GM12801 (cell line): ENCODE measurements at regions not wholly inside any gene's neighbourhood (a gene's known extent, or its start where the extent isn't known, plus 50 kb on each side); places are given as distances from the start of the nearest gene placed in this dataset.

Experiments used
- CTCF ChIP-seq: IDR thresholded peaks from one replicate; pipeline ENCODE4 v1.5.1; 2011; ENCODE audit warnings: control low read depth; ENCODE audit not compliant: insufficient read length; ENCODE audit errors: extremely low read depth

- no peak for TF ChIP-seq CTCF
Observed at GRCh38 chr1:30034627-30035521, 688.5 kb downstream of the MATN1 start.

GRCh38 chr1:30034105-30034626 lies 689.2 kb downstream of the MATN1 start:
- no peak for TF ChIP-seq CTCF

DNA sequence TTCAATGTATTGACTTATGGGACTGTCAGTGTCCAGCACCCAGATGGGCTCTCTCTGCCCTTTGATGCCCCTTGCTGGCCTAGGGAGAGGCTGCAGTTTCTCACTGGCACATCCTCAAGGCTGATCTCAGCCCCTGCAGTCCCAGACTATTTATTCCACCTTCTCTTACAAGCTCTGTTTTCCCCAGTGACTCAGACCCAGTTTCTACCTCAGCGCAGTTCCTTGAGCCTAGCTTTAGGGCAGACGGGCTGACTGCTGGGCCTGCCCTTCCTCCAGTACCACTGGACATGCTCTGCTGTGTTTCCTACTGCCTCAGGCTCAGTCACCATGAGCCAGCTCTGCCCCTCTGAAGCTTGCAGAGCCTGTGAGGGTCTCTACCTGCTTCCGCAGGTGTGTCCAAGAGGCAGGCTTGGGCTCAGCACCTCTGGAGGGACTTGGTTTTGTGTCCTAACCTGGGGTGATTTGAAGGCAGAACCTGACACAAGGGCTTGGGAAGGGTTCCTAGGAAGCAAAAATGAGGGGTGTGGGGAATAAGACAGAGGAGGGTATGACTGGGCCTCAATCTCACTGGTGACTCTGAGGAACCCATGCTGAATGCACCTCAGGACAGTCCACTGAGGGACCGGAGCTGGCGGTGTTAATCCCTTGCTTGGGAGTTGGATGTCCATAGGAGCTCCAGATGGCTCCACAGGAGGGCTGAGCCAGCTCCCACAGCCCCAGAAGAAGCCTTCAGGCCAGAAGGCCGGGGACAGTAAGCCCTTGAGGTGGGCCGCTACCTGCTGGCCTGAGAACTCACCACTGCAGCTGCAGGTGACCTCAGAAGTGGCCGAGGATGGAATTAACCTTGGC lies 689.9 kb downstream of the MATN1 start:
- TF ChIP-seq CTCF, result no peak

- no peak for TF ChIP-seq CTCF
Observed at GRCh38 chr1:30032302-30032701, 691.1 kb downstream of the MATN1 start.

DNA sequence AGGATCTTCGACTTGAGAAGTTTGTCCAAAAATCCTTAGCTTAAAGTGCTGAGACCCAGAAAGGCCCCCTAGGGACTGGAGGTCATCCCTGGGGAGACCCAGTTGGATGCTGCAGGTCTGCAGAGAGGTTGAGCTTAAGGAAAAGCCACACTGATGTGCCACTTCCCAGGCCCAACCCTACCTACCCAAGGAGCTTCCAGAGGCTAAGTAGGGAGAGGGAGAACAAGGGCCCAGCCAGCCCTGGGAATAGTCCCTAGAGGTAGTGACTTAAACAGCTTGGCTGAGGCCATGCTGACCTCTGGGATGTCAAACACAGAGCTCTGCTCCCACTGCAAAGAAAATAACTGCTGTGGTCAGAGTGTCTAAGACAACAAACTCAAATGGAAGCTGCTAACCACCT lies 693.7 kb downstream of the MATN1 start:
- no peak for TF ChIP-seq CTCF

- no peak for TF ChIP-seq CTCF
Observed at GRCh38 chr1:30028939-30029338, 694.4 kb downstream of the MATN1 start.

GRCh38 chr1:30028283-30028682 lies 695.1 kb downstream of the MATN1 start:
- TF ChIP-seq CTCF, result no peak
